ENCODE measurements at regions not wholly inside any gene's neighbourhood (a gene's known extent, or its start where the extent isn't known, plus 50 kb on each side); places are given as distances from the start of the nearest gene placed in this dataset.

GRCh38 chr2:225948903-225949302, 549.4 kb downstream of the NYAP2 start:
- no peak overlapping the region for H3K4me3 ChIP-seq (ENCODE audit: low read depth, low read length)
- TF ChIP-seq CTCF (IDR thresholded peaks at IDR 0.05; ENCODE audit: borderline replicate concordance, insufficient read depth, low read depth, low read length): no peak

- no peak for TF ChIP-seq CTCF (IDR thresholded peaks at IDR 0.05; ENCODE audit: borderline replicate concordance, insufficient read depth, low read depth, low read length)
- no peak overlapping the region for H3K4me3 ChIP-seq (ENCODE audit: low read depth, low read length)
Measured at GRCh38 chr2:225938991-225939390, 539.5 kb downstream of the NYAP2 start.

- TF ChIP-seq CTCF (IDR thresholded peaks at IDR 0.05; ENCODE audit: borderline replicate concordance, insufficient read depth, low read depth, low read length): no peak
- H3K4me3 ChIP-seq (ENCODE audit: low read depth, low read length): no peak overlapping the region
Measured at GRCh38 chr2:225937625-225938187, 538.2 kb downstream of the NYAP2 start.

- no peak overlapping the region for H3K4me3 ChIP-seq (ENCODE audit: low read depth, low read length)
- no peak for TF ChIP-seq CTCF (IDR thresholded peaks at IDR 0.05; ENCODE audit: borderline replicate concordance, insufficient read depth, low read depth, low read length)
Measured at GRCh38 chr2:225932811-225933413, 533.4 kb downstream of the NYAP2 start.

- H3K4me3 ChIP-seq (ENCODE audit: low read depth, low read length): no peak overlapping the region
- TF ChIP-seq CTCF (IDR thresholded peaks at IDR 0.05; ENCODE audit: borderline replicate concordance, insufficient read depth, low read depth, low read length): no peak
Measured at GRCh38 chr2:225930687-225931086, 531.2 kb downstream of the NYAP2 start.

- no peak overlapping the region for H3K4me3 ChIP-seq (ENCODE audit: low read depth, low read length)
- TF ChIP-seq CTCF (IDR thresholded peaks at IDR 0.05; ENCODE audit: borderline replicate concordance, insufficient read depth, low read depth, low read length): no peak
Measured at GRCh38 chr2:225920621-225921220, 521.2 kb downstream of the NYAP2 start.

- no peak overlapping the region for H3K4me3 ChIP-seq (ENCODE audit: low read depth, low read length)
- no peak for TF ChIP-seq CTCF (IDR thresholded peaks at IDR 0.05; ENCODE audit: borderline replicate concordance, insufficient read depth, low read depth, low read length)
Measured at GRCh38 chr2:225916692-225917091, 517.2 kb downstream of the NYAP2 start.

Measured in GM12875 (cell line).